ENCODE measurements at regions not wholly inside any gene's neighbourhood (a gene's known extent, or its start where the extent isn't known, plus 50 kb on each side); places are given as distances from the start of the nearest gene placed in this dataset.

DNA sequence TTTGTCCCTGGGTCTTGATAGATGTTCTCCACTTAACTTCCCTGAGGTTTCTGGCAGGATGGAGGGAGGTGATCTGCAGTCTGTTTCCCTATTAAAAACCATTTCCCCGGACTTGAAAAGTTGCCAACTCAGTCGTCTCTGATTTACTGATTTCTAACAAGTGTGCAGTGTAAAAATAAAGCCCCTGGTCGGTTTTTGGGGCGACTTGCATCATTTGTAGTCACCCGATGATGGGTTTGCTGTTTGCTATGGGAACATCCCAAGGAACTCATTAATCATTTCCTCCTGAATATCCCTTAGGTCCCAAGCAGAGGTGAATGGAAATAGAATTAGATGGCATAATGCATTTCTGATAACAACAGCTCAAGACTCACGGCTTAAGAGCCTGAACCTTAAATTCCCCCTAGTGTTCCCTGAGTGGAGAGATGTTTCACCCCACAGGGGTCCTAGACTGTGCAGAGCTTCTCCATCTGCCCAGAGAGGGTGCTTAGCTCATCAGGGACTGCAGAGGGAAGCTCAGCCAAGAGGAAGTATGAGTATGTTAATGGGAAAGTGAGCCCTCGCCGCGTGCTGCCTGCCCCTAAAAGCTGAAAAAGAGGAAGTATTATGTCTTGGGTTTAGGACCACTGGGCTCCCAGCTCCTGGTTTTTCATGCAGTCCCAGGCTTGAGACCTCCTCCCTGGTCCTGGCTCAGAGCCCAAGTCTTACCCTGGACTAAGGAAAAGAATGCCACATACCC is 115.1 kb upstream of the DAP start:
- no peak for DNase-seq (ENCODE audit: low read depth)

DNA sequence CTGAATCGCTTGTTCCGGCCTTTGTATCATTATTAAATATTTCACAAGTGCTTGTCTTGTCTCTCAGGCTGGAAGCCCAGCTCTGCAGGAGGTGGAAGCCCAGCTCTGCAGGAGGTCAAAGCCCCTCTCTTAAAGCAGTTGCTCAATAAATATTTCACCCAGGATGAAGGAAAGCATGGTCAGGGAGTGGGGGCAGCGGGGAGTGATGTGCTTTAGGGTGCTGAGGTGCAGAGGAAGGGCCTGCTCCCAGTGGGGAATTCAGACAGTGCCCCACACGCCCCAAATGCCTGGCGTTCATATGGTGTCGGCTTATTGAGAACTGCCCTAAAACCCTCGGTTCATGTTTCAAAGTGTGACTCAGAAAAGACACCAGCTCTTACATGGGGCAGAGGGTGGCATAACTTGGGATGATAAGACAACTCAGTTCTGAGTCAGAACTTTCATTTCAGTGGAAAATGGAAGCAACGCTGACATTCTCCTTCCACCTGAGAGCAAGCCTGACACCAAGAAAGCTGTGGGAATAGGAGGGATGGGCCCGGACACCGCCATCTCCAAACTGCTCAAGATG is 114.3 kb upstream of the DAP start:
- no peak for DNase-seq (ENCODE audit: low read depth)

GRCh38 chr5:10874541-10874940 is 113.5 kb upstream of the DAP start:
- no peak for DNase-seq (ENCODE audit: low read depth)

- DNase-seq (ENCODE audit: low read depth): no peak
These were observed 109.8 kb upstream of the DAP start for GRCh38 chr5:10870791-10871190.

DNA sequence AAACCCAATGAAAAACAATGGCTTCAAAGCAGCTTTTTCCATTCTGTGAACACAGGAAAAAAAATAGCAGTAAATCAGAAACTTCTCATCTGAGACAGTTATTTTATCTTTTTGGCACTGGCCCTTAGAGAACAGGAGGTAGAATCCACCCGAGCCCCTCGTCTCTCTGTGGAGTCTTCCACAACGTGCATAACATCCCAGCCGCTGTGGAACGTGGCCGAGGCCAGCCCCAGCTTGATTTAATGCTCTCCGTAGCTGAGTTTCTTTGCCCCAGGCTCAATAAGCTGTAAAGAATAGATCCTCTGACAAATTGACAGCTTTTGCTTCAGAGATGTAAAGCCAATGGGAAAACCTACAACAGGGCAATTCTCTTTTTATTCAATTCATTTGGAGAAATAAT is 107.9 kb upstream of the DAP start:
- DNase-seq (ENCODE audit: low read depth): no peak

DNA sequence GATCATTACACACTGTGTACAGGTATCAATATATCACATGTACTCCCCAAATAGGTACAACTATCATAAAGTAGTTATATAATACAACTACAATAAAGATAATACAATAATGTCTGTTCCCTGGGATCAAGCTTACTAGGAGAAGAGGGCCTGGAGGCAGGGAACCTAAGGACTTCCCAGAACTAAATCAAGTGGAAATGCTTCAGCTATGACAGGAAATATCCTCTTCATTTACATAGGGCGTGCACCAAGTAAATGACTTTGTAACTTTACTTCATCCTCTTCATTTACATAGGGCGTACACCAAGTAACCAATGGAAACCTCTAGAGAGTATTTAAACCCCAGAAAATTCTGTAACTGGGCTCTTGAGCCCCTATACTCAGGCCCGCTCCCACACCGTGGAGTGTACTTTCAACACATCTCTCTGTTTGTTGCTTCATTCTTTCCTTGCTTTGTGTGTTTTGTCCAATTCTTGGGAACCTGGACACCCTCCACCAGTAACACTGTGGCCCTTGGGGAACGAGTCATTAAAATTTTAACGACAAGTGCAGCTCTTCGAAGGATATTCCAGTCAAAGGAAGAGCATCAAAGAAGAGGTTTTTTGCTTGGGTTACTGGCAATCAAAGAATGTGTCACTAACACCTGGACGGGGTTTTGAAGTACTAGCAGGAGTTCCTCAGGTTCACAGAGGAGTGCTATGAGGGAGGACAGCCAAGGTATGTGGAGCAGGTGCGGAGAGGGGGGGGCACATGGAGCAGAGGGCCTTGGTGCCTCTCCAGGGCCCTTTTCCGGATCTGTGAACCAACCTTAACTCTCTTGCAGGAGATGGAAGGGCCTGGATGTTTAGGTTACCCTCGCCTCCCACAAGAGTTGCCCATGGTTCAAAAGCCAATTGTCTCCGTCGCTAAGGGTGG is 106.6 kb upstream of the DAP start:
- DNase-seq (ENCODE audit: low read depth): no peak

DNA sequence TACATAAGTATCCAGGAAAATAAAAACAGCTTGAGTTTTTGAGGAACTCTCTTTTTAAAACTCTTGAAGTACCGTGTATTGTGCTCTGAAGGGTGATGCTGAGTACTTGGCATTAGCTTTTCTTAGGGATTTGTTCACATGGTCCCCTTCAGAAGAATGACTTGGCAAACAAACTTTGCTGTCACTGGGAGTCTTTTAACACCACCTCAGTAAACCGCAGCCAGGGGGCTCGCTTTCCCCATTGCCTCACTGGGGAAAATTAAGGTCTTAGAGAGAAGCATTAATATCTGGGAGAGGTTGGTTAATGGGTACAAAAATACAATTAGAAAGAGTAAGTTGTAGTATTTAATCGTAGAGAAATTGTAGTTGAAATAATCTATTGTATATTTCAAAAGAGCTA is 105.9 kb upstream of the DAP start:
- DNase-seq (ENCODE audit: low read depth): no peak

- peak; percentile 17 for DNase-seq (ENCODE audit: low read depth)
These were observed 102.8 kb upstream of the DAP start for GRCh38 chr5:10863763-10864383.

DNA sequence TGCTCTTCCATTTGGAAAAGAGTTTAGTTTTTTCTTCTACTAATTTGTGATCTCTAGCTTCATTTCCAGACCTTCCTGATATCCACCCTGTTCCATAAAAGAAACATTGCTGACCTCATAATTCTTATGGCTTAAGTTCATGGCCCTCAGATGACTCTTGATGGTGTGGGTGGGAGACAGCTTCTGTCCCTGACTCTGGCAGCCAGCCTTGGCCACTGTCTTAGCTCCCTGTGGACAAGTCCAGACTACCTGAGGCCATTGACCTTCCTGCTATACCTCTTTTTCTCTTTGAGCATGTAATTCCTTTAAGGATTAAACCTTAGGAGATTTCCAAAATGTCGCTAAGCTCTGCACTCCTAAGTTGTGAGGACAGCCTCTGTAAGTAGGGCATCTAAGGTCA is 101.1 kb upstream of the DAP start:
- no peak for DNase-seq (ENCODE audit: low read depth)

DNA sequence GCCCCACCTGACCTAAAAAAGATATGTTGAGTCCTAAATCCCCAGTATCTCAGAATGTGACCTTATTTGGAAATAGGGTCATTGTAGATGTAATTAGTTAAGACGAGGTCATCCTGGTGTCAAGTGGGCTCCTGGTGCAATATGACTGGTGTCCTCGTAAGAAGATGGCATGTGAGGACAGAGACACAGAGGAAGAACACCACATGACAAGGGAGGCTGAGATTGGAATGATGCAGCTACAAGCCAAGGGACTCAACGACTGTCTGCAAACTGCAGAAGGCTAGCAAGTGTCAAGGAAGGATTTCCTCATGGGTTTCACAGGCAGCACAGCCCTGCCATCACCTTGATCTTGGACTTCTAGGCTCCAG is 100.4 kb upstream of the DAP start:
- no peak for DNase-seq (ENCODE audit: low read depth)

- peak; percentile 34 for DNase-seq (ENCODE audit: low read depth)
These were observed 99.8 kb upstream of the DAP start for GRCh38 chr5:10860645-10861422.

- no peak for DNase-seq (ENCODE audit: low read depth)
These were observed 99.1 kb upstream of the DAP start for GRCh38 chr5:10860196-10860543.

- DNase-seq (ENCODE audit: low read depth): no peak
These were observed 98.6 kb upstream of the DAP start for GRCh38 chr5:10859393-10860195.

GRCh38 chr5:10858945-10859344 is 97.9 kb upstream of the DAP start:
- DNase-seq (ENCODE audit: low read depth): no peak

GRCh38 chr5:10858307-10858706 is 97.3 kb upstream of the DAP start:
- DNase-seq (ENCODE audit: low read depth): no peak

- DNase-seq (ENCODE audit: low read depth): no peak
These were observed 96.3 kb upstream of the DAP start for GRCh38 chr5:10857338-10857733.

GRCh38 chr5:10856683-10857337 is 95.8 kb upstream of the DAP start:
- DNase-seq (ENCODE audit: low read depth): peak; percentile 80

GRCh38 chr5:10856071-10856470 is 95.0 kb upstream of the DAP start:
- DNase-seq (ENCODE audit: low read depth): no peak

DNA sequence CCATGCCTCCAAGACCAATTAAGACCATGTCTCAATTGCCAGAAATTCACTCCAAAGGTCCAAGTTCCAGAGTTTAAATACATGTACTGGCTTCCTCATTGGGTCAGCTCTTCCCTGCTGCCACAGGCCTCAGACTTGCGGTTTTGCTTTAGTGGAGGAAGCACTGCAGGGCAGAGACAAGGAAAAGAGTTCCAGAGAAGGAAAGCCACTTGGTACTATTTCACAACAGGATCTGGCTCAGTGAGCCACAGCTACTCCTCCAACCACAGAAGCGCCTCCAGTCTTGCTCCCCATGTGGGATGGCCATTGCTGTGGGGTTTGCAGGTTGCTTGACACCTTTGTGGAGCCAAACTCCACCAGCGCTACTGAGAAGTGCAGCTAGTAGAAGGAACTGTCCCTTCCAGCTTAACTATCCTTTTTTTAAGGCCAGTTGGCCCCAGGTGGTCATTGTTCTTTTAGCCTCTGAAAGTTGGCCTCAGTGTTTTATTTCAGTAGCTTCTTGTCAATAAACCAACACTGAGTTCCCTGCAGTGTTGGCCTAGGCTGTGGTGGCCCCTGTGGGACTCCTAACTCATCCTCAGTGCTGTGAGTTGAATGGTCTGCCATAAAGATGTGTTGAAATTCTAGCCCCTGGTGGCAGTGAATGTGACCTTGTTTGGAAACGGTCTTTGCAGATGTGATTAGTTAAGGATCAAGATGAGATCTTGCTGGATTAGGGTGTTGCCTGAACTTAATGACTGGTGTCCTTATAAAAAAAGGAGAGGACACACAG is 93.7 kb upstream of the DAP start:
- DNase-seq (ENCODE audit: low read depth): peak; percentile 82

DNA sequence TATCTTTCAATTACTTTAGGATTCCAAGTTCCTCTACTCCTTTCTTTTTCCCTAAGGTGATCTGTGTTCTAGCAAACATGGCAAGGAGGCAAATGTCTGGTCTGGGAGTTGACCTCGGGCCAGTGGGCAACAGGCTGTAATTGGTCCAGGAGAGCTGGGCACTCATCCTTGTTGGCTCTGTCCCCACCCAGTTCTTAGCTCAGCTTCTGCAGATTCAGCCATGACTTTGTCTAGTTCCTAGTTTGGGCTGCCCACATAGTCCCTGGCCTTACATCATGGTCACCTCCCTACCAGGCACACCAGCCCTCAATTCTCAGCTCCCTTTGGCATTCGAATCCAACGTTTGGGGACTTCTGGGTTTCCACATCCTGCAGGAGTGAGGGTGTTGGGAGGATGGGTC is 92.1 kb upstream of the DAP start:
- no peak for DNase-seq (ENCODE audit: low read depth)

All from renal cortical epithelial cell (primary cell).